Testis (tissue), 2 donors: ENCODE measurements at regions not wholly inside any gene's neighbourhood (a gene's known extent, or its start where the extent isn't known, plus 50 kb on each side); places are given as distances from the start of the nearest gene placed in this dataset.

Source experiments
- POLR2A ChIP-seq: fragments of 450-650 bp; IDR thresholded peaks from one replicate; pipeline ENCODE4 v1.6.1; 2017; ENCODE audit warnings: antibody characterized with exemption, mild to moderate bottlenecking, moderate library complexity
- TF ChIP-seq, protein P1 (sequence below), 3 experiments: fragments of 450-650 bp in 2 of 3; fragments of 200-600 bp in 1 of 3; sonication (generic) in 1 of 3; IDR thresholded peaks; one replicate each; pipeline ENCODE4 v1.5.1; 2016 to 2019; ENCODE audit warnings: antibody characterized with exemption in 3 of 3, mild to moderate bottlenecking in 2 of 3, moderate library complexity in 1 of 3

DNA sequence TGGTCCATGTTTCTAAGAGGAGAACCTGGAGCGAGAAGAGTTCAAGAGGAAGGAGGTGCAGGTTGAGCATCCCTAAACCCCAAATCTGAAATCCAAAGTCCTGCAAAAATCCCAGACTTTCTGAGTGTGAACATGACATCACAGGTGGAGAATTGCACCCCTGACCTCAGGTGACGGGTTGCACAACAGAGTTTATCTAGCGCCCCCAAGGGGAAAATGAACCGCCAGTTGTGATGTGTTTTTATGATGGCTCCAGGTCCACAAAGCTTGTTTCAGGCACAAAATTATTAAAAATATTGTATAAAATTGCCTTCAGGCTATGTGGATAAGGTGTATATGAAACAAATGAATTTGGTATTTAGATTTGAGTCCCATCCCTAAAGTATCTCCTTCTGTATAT lies 420.0 kb downstream of the GABRB3 start:
- TF ChIP-seq, protein P1, sequence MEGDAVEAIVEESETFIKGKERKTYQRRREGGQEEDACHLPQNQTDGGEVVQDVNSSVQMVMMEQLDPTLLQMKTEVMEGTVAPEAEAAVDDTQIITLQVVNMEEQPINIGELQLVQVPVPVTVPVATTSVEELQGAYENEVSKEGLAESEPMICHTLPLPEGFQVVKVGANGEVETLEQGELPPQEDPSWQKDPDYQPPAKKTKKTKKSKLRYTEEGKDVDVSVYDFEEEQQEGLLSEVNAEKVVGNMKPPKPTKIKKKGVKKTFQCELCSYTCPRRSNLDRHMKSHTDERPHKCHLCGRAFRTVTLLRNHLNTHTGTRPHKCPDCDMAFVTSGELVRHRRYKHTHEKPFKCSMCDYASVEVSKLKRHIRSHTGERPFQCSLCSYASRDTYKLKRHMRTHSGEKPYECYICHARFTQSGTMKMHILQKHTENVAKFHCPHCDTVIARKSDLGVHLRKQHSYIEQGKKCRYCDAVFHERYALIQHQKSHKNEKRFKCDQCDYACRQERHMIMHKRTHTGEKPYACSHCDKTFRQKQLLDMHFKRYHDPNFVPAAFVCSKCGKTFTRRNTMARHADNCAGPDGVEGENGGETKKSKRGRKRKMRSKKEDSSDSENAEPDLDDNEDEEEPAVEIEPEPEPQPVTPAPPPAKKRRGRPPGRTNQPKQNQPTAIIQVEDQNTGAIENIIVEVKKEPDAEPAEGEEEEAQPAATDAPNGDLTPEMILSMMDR (IDR thresholded peaks at IDR 0.05): no peak
- TF ChIP-seq POLR2A: no peak
